Gastrocnemius medialis (tissue), 4 donors: ENCODE measurements at regions not wholly inside any gene's neighbourhood (a gene's known extent, or its start where the extent isn't known, plus 50 kb on each side); places are given as distances from the start of the nearest gene placed in this dataset.

Experiments
- POLR2A ChIP-seq, 2 donors: fragments of 450-650 bp; IDR thresholded peaks; one replicate each; pipeline ENCODE4 v1.6.1; 2017; ENCODE audit warnings: antibody characterized with exemption in 2 of 2, mild to moderate bottlenecking in 2 of 2, moderate library complexity in 2 of 2
- TF ChIP-seq, protein P1 (sequence below), 5 experiments: fragments of 450-650 bp in 3 of 5; fragments of 200-600 bp in 2 of 5; sonication (generic) in 2 of 5; IDR thresholded peaks in 4 of 5; conservative IDR thresholded peaks in 1 of 5; 1 replicate in 4 of 5; 2 replicates in 1 of 5; pipeline ENCODE4 v1.5.1; 2016 to 2019; ENCODE audit warnings: antibody characterized with exemption in 5 of 5, mild to moderate bottlenecking in 3 of 5, moderate library complexity in 3 of 5

DNA sequence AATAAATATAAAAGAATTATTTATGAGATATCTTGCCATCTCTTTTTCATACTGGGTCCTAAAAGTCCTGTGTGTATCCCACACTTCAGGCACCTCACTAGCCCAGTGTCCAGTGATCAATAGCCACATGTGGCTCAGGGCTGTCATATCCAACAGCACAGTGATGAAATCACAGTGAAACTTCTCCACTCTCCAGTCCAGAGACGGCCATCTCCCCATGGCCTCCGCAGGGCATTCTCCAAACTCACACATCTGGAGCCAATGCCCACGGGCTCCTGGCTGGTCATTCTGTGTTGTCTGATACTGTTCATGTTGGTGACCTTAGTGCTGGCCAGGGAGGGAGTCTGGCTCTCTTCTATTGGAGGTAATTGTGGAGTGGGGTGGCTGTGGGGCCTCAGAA lies 125.2 kb upstream of the SDK2 start:
- no peak for TF ChIP-seq POLR2A (IDR thresholded peaks at IDR 0.05)
- TF ChIP-seq, protein P1, sequence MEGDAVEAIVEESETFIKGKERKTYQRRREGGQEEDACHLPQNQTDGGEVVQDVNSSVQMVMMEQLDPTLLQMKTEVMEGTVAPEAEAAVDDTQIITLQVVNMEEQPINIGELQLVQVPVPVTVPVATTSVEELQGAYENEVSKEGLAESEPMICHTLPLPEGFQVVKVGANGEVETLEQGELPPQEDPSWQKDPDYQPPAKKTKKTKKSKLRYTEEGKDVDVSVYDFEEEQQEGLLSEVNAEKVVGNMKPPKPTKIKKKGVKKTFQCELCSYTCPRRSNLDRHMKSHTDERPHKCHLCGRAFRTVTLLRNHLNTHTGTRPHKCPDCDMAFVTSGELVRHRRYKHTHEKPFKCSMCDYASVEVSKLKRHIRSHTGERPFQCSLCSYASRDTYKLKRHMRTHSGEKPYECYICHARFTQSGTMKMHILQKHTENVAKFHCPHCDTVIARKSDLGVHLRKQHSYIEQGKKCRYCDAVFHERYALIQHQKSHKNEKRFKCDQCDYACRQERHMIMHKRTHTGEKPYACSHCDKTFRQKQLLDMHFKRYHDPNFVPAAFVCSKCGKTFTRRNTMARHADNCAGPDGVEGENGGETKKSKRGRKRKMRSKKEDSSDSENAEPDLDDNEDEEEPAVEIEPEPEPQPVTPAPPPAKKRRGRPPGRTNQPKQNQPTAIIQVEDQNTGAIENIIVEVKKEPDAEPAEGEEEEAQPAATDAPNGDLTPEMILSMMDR (IDR thresholded peaks at IDR 0.05 in 4 of 5, conservative IDR thresholded peaks at IDR 0.05 in 1 of 5), result no peak
